ENCODE measurements at regions not wholly inside any gene's neighbourhood (a gene's known extent, or its start where the extent isn't known, plus 50 kb on each side); places are given as distances from the start of the nearest gene placed in this dataset.

DNA sequence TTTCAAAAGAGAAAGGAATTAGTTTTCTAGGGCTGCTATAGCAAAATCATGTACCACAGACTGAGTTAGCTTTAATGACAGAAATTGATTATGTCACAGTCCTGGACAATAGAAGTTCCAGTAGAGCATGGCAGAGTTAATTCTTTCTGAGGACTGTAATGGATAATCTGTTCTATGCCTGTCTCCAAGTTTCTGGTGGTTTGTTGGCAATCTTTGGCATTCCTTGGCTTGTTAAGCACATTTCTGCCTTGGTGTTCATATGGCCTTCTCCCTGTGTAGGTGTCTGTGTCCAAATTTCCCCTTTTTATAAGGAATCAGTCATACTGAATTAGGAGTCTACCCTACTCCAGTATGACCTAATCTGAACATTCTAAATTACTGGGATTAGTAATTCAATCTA, 336.1 kb upstream of the PABPC4L start:
- no peak for TF ChIP-seq EZH2 (IDR thresholded peaks at IDR 0.05)
- TF ChIP-seq POLR2AphosphoS5 (IDR thresholded peaks at IDR 0.05; ENCODE audit: borderline replicate concordance, low read depth, low read length): no peak
- TF ChIP-seq FOXP2 (optimal IDR thresholded peaks at IDR 0.05; ENCODE audit: control extremely low read depth, extremely low read length, insufficient read depth): no peak

All from SK-N-MC (cell line).